IPS-20b (cell line): ENCODE measurements at regions not wholly inside any gene's neighbourhood (a gene's known extent, or its start where the extent isn't known, plus 50 kb on each side); places are given as distances from the start of the nearest gene placed in this dataset.
"Not testable (repeated sequence)": the region's sequence is repeated elsewhere in the genome, so short reads cannot be mapped to it uniquely, and the experiment has no call there.

Source experiments
- H3K27ac ChIP-seq: one replicate; pipeline ENCODE4 v1.5.1; 2013; ENCODE audit warnings: low read length
- H3K27me3 ChIP-seq: 2 replicates; pipeline ENCODE4 v1.6.1; 2013; ENCODE audit warnings: mild to moderate bottlenecking, low read length, inconsistent platforms; ENCODE audit not compliant: insufficient read depth
- H3K36me3 ChIP-seq: 2 replicates; pipeline ENCODE4 v1.6.1; 2013; ENCODE audit warnings: low read depth, mild to moderate bottlenecking, inconsistent platforms, low read length, moderate library complexity; ENCODE audit not compliant: insufficient read depth
- H3K4me1 ChIP-seq: 2 replicates; pipeline ENCODE4 v1.6.1; 2013; ENCODE audit warnings: mild to moderate bottlenecking, control low read depth, inconsistent platforms, low read length, moderate library complexity; ENCODE audit not compliant: insufficient read depth
- H3K4me3 ChIP-seq: 2 replicates; pipeline ENCODE4 v1.5.1; 2013; ENCODE audit warnings: mild to moderate bottlenecking, low read length, inconsistent platforms
- H3K9ac ChIP-seq: 2 replicates; pipeline ENCODE4 v1.6.1; 2013; ENCODE audit warnings: low read depth, mild to moderate bottlenecking, inconsistent platforms, low read length, moderate library complexity
- H3K9me3 ChIP-seq: 2 replicates; pipeline ENCODE4 v1.6.1; 2013; ENCODE audit warnings: mild to moderate bottlenecking, low read depth, low read length, inconsistent platforms; ENCODE audit not compliant: insufficient read depth

DNA sequence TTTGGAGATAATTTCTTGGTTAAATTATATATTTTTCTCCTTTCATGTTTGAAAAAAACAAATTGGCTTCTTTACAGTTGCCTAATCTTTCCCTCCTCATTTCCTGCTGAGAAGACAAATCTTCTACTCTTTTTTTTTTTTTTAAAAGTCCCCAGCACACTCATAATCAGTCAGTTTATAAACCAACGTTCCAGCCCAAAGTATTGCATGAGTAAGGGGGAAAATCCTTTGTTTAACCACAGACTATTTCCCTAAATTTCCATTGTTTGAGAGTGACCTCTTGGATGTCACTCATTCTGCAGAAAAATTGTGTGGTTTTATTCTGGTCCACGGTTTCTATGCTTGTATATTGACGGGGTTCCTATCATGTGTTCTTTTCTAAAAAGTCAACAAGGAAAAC is 55.1 kb upstream of the TLR4 start:
- H3K36me3 ChIP-seq = no peaks in the 10 kb centered on the region
- no peaks in the 10 kb centered on the region for H3K27me3 ChIP-seq
- H3K27ac ChIP-seq = no peak overlapping the region
- no peak overlapping the region for H3K9ac ChIP-seq
- H3K4me1 ChIP-seq = no peaks in the 10 kb centered on the region
- no peaks in the 10 kb centered on the region for H3K9me3 ChIP-seq
- H3K4me3 ChIP-seq = no peak overlapping the region

DNA sequence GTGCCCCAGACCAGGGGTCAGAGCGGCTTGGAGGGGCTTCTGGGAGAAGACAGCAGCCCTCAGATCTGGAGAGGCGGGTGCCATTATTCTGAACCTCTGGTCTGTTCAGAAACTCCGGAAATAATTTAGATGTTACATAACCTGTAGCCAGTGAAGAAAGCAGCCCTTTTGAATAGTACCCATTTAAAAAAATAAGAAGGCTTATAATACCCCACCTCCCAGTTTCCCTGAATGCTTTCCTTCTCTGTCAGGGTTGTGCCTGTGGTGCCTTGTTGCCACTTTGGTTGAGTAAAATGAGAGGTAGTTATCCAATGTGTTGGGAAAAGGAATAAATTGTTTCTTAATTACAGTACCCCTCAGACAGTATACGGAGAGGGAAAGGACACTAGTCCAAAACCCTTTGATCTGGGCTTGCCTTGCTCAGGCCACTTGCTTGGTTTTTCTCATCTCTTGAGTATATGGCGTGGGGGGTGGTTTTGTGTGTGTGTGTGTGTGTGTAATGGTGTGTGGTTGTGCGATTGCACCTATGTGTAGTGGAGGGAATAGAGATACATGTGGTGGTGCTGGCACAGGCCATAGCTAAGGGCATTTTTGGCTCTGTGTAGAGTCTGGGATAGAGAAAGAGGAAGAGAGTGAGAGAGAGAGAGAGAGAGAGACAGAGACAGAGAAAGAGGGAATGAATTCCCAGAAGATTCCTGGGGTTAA is 59.1 kb upstream of the TLR4 start:
- H3K9me3 ChIP-seq = no peaks in the 10 kb centered on the region
- no peak overlapping the region for H3K9ac ChIP-seq
- H3K4me1 ChIP-seq = no peaks in the 10 kb centered on the region
- H3K27ac ChIP-seq = no peak overlapping the region
- H3K4me3 ChIP-seq = no peak overlapping the region
- H3K36me3 ChIP-seq = no peaks in the 10 kb centered on the region
- no peaks in the 10 kb centered on the region for H3K27me3 ChIP-seq

DNA sequence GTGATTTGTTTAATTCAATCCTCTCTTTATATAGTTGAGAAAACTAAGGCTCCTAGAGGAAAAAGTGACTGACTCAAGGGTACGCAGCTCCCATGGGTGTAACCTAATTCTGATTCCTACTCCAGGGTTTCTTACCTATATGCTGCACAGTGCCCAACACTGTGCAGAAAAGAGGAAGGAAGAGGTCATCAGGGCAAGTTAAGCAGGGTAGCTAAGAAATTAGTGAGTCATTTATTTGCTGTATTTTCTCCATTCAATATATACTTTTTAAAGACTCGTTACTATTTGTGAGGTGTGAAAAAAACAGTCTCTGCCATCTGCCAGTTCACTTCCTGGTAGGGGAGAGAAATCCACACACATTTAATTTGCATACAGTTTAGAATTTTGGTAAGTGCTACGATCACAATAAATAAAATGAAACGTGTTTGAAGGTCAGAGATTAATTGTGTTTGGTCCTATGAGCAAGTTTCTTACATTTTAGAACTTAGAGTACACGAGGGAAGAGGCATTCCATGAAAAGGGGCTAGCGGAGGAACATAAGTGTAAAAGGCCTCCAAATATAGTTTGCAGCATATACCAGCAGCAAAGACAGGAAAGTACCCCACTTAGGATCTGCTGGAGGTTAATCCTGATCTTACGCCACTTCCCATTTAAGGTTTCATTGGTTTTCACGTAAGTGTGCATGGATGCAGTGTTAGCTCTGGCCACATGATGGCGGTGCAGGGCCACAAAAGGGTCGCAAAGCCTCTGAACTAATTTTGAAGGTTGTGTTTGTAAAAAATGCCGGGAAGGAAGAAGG is 59.9 kb upstream of the TLR4 start:
- Histone ChIP-seq H3K36me3 (no peaks in the 10 kb centered on the region), H3K27me3 (no peaks in the 10 kb centered on the region), H3K27ac (no peak overlapping the region), H3K4me3 (no peak overlapping the region), H3K9me3 (no peaks in the 10 kb centered on the region), H3K9ac (no peak overlapping the region), H3K4me1 (no peaks in the 10 kb centered on the region)

DNA sequence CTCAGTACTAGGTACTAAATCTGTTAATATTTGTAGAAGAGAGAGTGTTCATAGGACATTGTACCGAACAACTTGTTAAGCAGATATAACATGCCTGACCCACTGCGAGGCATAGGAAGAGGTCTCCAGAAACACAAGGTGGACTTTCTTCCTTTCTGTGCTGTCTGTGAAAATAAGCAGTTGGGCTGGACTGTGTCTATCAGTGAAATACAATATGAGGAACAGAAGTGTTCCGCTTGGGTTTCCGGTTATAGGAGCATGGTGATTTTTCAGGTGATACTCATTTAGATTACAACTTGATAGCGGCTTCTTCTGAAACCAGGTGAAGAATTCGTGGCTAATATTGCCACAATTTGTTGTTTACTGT is 60.9 kb upstream of the TLR4 start:
- no peaks in the 10 kb centered on the region for H3K27me3 ChIP-seq
- no peaks in the 10 kb centered on the region for H3K9me3 ChIP-seq
- H3K36me3 ChIP-seq = no peaks in the 10 kb centered on the region
- H3K27ac ChIP-seq = no peak overlapping the region
- no peaks in the 10 kb centered on the region for H3K4me1 ChIP-seq
- no peak overlapping the region for H3K9ac ChIP-seq
- no peak overlapping the region for H3K4me3 ChIP-seq

DNA sequence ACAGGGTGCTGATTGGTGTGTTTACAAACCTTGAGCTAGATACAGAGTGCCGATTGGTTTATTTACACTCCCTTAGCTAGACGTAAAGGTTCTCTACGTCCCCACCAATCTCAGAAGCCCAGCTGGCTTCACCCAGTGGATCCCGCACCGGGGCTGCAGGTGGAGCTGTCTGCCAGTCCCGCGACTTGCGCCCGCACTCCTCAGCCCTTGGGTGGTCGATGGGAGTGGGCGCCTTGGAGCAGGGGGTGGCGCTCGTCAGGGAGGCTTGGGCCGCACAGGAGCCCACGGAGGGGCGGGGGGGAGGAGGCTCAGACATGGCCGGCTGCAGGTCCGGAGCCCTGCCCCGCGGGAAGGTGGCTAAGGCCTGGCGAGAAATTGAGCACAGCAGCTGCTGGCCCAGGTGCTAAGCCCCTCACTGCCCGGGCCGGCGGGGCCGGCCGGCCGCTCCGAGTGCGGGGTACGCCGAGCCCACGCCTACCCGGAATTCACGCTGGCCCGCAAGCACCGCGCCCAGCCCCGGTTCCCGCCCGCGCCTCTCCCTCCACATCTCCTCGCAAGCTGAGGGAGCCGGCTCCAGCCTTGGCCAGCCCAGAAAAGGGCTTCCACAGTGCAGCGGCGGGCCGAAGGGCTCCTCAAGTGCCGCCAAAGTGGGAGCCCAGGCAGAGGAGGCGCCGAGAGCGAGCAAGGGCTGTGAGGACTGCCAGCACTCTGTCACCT is 61.5 kb upstream of the TLR4 start:
- H3K27ac ChIP-seq, H3K9me3 ChIP-seq, H3K27me3 ChIP-seq, H3K4me3 ChIP-seq, H3K4me1 ChIP-seq, H3K36me3 ChIP-seq, H3K9ac ChIP-seq: not testable (repeated sequence)

DNA sequence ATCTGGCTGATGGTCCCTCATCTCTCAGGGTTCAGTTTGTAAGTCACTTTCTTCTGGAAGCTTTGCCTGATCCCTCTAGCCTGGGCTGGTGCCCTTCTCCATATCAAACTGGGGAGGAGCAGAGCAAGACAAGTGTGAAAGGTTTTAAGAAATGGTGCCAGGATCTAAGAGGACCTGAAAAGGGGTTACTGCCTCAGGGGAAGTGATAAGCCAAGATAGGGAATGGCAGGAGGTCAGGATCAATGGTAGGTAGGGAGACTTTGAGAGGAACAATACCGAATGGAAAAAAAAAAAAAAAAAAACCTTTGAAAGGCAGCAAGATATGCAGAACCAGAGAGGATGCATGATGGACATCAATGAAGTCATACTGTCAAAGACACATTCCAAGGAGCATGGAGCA is 67.5 kb upstream of the TLR4 start:
- Histone ChIP-seq H3K36me3 (no peaks in the 10 kb centered on the region), H3K9me3 (no peaks in the 10 kb centered on the region), H3K9ac (no peak overlapping the region), H3K4me3 (no peak overlapping the region), H3K27ac (no peak overlapping the region), H3K27me3 (no peaks in the 10 kb centered on the region), H3K4me1 (no peaks in the 10 kb centered on the region)

DNA sequence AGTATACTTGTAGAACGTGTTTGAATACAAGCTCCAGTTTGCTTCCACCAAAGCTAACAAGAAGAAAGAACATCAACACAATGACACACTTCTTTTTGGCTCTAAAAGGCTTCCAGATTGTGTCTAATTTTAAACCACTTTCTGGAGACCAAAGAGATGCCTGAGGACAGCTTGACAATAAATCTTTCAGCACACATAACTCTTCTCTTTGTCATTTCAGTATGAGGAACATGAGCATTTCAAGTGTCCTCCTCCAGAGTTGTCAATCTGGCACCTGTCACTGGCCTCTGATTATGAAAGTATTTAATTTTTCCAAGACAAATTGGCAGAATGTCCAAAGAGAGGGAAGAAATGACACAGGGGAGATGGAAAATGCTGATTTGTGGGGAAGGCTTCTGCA is 79.0 kb upstream of the TLR4 start:
- no peak overlapping the region for H3K27ac ChIP-seq
- peaks cover 14% of the 10 kb centered on the region for H3K9me3 ChIP-seq
- no peak overlapping the region for H3K4me3 ChIP-seq
- no peaks in the 10 kb centered on the region for H3K4me1 ChIP-seq
- H3K9ac ChIP-seq = no peak overlapping the region
- H3K27me3 ChIP-seq = no peaks in the 10 kb centered on the region
- H3K36me3 ChIP-seq = no peaks in the 10 kb centered on the region

DNA sequence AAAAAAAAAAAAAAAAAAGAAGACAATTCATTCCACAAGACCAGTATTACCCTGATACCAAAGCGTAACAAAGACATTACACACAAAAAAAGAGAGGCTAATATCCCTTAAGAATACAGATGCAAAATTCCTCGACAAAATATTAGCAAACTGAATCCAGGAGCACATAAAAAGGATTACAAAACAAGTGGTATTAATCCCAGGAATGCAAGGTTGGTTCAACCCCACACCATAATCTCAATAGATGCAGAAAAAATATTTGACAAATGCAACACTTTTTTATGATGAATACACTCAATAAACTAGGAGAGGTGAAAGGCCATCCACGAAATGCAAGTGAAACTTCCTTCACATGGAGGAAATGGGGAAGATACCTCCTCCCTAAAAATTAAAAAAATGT is 80.1 kb upstream of the TLR4 start:
- Histone ChIP-seq H3K36me3 (no peaks in the 10 kb centered on the region), H3K4me3 (no peak overlapping the region), H3K27me3 (no peaks in the 10 kb centered on the region), H3K9me3 (peaks cover 14% of the 10 kb centered on the region), H3K9ac (no peak overlapping the region), H3K4me1 (no peaks in the 10 kb centered on the region), H3K27ac (no peak overlapping the region)

DNA sequence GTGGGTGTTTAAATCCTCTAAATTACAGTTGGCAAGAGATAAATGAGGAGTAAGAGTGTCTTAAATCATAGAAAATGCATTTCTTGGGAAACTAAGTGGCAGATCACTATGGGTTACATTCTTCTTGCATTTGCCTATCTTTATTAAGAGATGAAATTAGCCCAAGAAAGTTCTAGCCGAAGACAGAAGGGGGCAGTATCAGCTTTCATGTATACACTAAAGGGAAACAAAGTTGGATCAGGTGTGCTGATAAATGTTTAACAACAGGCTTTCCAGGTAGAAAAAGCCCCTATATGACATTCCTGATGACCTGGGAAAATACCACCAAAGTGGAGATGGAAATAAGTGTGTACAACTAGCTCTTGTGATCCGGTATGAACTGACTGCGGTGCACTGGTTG is 81.9 kb upstream of the TLR4 start:
- Histone ChIP-seq H3K36me3 (no peaks in the 10 kb centered on the region), H3K4me3 (no peak overlapping the region), H3K4me1 (no peaks in the 10 kb centered on the region), H3K9ac (no peak overlapping the region), H3K27me3 (no peaks in the 10 kb centered on the region), H3K9me3 (peaks cover 14% of the 10 kb centered on the region), H3K27ac (no peak overlapping the region)

DNA sequence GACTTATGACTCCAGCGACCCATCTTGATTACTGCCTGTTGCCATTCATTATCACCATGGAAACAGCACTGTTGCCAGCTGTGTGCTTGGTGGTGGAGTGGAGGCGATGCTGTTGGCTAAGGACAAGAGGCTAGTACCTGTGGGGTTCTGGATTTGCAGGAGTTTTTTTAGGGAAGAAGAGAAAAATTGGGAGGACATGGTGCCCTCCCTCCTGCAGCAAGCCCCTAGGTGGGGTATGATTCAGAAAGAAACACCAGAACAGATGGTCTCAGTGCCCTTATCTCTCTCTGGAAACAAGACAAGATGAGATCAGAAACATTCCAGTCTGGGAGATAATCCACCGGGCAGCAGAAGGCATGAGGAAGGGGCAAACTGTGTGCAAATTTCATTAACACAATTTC is 87.8 kb upstream of the TLR4 start:
- Histone ChIP-seq H3K27ac (no peak overlapping the region), H3K9ac (no peak overlapping the region), H3K4me3 (no peak overlapping the region), H3K9me3 (no peaks in the 10 kb centered on the region), H3K27me3 (no peaks in the 10 kb centered on the region), H3K36me3 (no peaks in the 10 kb centered on the region), H3K4me1 (no peaks in the 10 kb centered on the region)

DNA sequence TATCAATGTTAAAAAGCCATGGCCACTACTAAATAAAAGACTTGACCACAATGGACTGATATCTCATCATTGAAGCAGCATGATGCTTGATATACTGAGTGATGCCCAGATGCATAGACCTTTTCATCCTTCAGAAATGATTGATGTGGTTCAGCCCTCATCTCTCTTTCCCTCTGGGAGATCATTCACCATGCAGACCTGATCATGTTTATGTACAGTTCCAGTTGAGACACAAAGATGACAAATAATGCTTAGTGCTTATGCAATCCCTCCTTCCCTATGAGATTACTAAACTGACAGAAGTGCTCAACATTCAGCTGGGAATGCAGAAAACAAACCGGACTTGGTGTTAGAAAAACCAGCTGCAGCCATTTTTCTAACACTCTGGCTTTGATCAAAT is 91.9 kb upstream of the TLR4 start:
- H3K27me3 ChIP-seq = no peaks in the 10 kb centered on the region
- no peak overlapping the region for H3K27ac ChIP-seq
- H3K9me3 ChIP-seq = no peaks in the 10 kb centered on the region; the same call in 1 of the 2 replicates
- H3K4me1 ChIP-seq = no peaks in the 10 kb centered on the region
- no peaks in the 10 kb centered on the region for H3K36me3 ChIP-seq
- H3K4me3 ChIP-seq = no peak overlapping the region
- no peak overlapping the region for H3K9ac ChIP-seq

DNA sequence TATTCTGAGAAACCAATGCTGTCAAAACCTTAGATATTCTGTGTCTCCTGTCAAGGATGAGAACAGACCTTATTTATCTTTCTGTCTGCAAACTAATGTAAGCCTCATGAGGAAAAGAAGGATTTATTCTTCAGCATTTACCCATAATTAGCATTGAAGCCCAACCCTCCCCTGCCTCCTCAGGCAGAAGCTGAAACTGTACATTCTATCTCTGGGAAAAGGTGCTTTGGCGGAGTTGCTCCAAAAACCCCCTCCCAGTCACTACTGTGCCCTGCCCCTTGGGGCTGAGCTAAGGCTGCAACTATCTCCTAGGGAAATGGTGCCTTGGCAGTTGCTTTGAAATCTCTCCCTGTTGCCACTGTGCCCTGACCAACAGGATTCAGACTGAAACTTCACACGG is 106.2 kb upstream of the TLR4 start:
- H3K36me3 ChIP-seq = no peaks in the 10 kb centered on the region
- peaks cover 20% of the 10 kb centered on the region for H3K4me1 ChIP-seq
- H3K27ac ChIP-seq = no peak overlapping the region
- no peaks in the 10 kb centered on the region for H3K27me3 ChIP-seq
- H3K9ac ChIP-seq = no peak overlapping the region
- H3K4me3 ChIP-seq = no peak overlapping the region
- no peaks in the 10 kb centered on the region for H3K9me3 ChIP-seq
